ENCODE measurements at regions not wholly inside any gene's neighbourhood (a gene's known extent, or its start where the extent isn't known, plus 50 kb on each side); places are given as distances from the start of the nearest gene placed in this dataset.

- DNase-seq (ENCODE audit: low read depth, low spot score) = peak; percentile 95
- H3K4me3 ChIP-seq (ENCODE audit: low read depth, low read length) = no peak overlapping the region
- TF ChIP-seq, protein P1, sequence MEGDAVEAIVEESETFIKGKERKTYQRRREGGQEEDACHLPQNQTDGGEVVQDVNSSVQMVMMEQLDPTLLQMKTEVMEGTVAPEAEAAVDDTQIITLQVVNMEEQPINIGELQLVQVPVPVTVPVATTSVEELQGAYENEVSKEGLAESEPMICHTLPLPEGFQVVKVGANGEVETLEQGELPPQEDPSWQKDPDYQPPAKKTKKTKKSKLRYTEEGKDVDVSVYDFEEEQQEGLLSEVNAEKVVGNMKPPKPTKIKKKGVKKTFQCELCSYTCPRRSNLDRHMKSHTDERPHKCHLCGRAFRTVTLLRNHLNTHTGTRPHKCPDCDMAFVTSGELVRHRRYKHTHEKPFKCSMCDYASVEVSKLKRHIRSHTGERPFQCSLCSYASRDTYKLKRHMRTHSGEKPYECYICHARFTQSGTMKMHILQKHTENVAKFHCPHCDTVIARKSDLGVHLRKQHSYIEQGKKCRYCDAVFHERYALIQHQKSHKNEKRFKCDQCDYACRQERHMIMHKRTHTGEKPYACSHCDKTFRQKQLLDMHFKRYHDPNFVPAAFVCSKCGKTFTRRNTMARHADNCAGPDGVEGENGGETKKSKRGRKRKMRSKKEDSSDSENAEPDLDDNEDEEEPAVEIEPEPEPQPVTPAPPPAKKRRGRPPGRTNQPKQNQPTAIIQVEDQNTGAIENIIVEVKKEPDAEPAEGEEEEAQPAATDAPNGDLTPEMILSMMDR (IDR thresholded peaks at IDR 0.05; ENCODE audit: low read depth, low read length) = no peak
- in situ Hi-C loops (cut with HindIII; ENCODE audit: low sequenced_read_pairs) = no loop called here
Observed at GRCh38 chr7:137146012-137146455, 197.5 kb downstream of the PTN start.

DNA sequence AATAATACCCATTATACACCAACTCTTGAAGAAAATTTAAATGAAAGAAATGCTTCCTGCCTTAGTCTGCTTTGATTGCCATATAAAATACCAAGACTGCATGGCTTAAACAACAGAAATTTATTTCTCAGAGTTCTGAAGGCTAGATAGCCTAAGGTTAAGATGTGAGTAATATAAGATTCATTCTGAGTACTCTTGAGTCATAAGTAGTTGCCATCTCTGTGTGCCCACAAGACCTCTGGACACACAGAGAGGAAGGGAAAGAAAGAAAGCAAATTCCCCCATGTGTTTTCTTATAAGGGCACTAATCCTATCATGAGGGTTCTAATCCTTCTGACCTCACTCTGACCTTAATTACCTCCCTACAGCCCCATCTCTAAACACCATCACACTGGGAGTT lies 201.2 kb downstream of the PTN start:
- DNase-seq (ENCODE audit: low read depth, low spot score) = peak; percentile 19
- in situ Hi-C loops (cut with HindIII; ENCODE audit: low sequenced_read_pairs) = no loop called here
- TF ChIP-seq, protein P1 (IDR thresholded peaks at IDR 0.05; ENCODE audit: low read depth, low read length) = no peak
- H3K4me3 ChIP-seq (ENCODE audit: low read depth, low read length) = no peak overlapping the region

- TF ChIP-seq, protein P1 (IDR thresholded peaks at IDR 0.05; ENCODE audit: low read depth, low read length) = no peak
Observed at GRCh38 chr7:137135654-137136350, 207.7 kb downstream of the PTN start.

GRCh38 chr7:137130751-137131158 lies 212.8 kb downstream of the PTN start:
- DNase-seq (ENCODE audit: low read depth, low spot score) = peak; percentile 83
- in situ Hi-C loops (cut with HindIII; ENCODE audit: low sequenced_read_pairs) = no loop called here
- H3K4me3 ChIP-seq (ENCODE audit: low read depth, low read length) = no peak overlapping the region
- TF ChIP-seq, protein P1 (IDR thresholded peaks at IDR 0.05; ENCODE audit: low read depth, low read length) = no peak

More at GRCh38 chr7:137135654-137136350, 207.7 kb downstream of the PTN start:
- in situ Hi-C loops (cut with HindIII; ENCODE audit: low sequenced_read_pairs) = no loop called here
- H3K4me3 ChIP-seq (ENCODE audit: low read depth, low read length) = no peak overlapping the region
- peak; percentile 25 for DNase-seq (ENCODE audit: low read depth, low spot score)

GRCh38 chr7:137129025-137129424 lies 214.5 kb downstream of the PTN start:
- DNase-seq (ENCODE audit: low read depth, low spot score) = no peak
- in situ Hi-C loops (cut with HindIII; ENCODE audit: low sequenced_read_pairs) = no loop called here

GRCh38 chr7:137127806-137128205 lies 215.7 kb downstream of the PTN start:
- TF ChIP-seq, protein P1 (IDR thresholded peaks at IDR 0.05; ENCODE audit: low read depth, low read length) = no peak
- DNase-seq (ENCODE audit: low read depth, low spot score) = no peak
- in situ Hi-C loops (cut with HindIII; ENCODE audit: low sequenced_read_pairs) = no loop called here
- no peak overlapping the region for H3K4me3 ChIP-seq (ENCODE audit: low read depth, low read length)

More at GRCh38 chr7:137129025-137129424, 214.5 kb downstream of the PTN start:
- H3K4me3 ChIP-seq (ENCODE audit: low read depth, low read length) = no peak overlapping the region
- TF ChIP-seq, protein P1 (IDR thresholded peaks at IDR 0.05; ENCODE audit: low read depth, low read length) = no peak
